GM18505 (cell line): ENCODE measurements at regions not wholly inside any gene's neighbourhood (a gene's known extent, or its start where the extent isn't known, plus 50 kb on each side); places are given as distances from the start of the nearest gene placed in this dataset.

ENCODE experiments used
- ATAC-seq: cut with Tn5 transposase; IDR thresholded peaks from one replicate; pipeline ENCODE4 v1.9.1; 2021; ENCODE audit not compliant: unreplicated experiment
- POLR2A ChIP-seq: IDR thresholded peaks from 4 replicates; pipeline ENCODE4 v1.6.1; 2011; ENCODE audit warnings: borderline replicate concordance; ENCODE audit not compliant: insufficient read depth, insufficient read length; ENCODE audit errors: extremely low read depth

GRCh38 chr14:32008602-32009193 is 68.4 kb upstream of the ARHGAP5 start:
- no peak for ATAC-seq
- TF ChIP-seq POLR2A = no peak

GRCh38 chr14:32009221-32009975 is 67.7 kb upstream of the ARHGAP5 start:
- no peak for ATAC-seq
- TF ChIP-seq POLR2A = no peak

- ATAC-seq = no peak
- no peak for TF ChIP-seq POLR2A
These were observed 67.0 kb upstream of the ARHGAP5 start for GRCh38 chr14:32009976-32010581.

GRCh38 chr14:32010604-32011125 is 66.4 kb upstream of the ARHGAP5 start:
- no peak for TF ChIP-seq POLR2A
- no peak for ATAC-seq

- no peak for ATAC-seq
- TF ChIP-seq POLR2A = no peak
These were observed 65.9 kb upstream of the ARHGAP5 start for GRCh38 chr14:32011225-32011624.

GRCh38 chr14:32012062-32012461 is 65.0 kb upstream of the ARHGAP5 start:
- ATAC-seq = no peak
- no peak for TF ChIP-seq POLR2A

GRCh38 chr14:32012571-32012970 is 64.5 kb upstream of the ARHGAP5 start:
- no peak for TF ChIP-seq POLR2A
- ATAC-seq = no peak

- ATAC-seq = no peak
These were observed 64.0 kb upstream of the ARHGAP5 start for GRCh38 chr14:32013083-32013482.

GRCh38 chr14:32014057-32014456 is 63.0 kb upstream of the ARHGAP5 start:
- TF ChIP-seq POLR2A = no peak
- ATAC-seq = no peak

More at GRCh38 chr14:32013083-32013482, 64.0 kb upstream of the ARHGAP5 start:
- no peak for TF ChIP-seq POLR2A

- no peak for TF ChIP-seq POLR2A
- no peak for ATAC-seq
These were observed 62.6 kb upstream of the ARHGAP5 start for GRCh38 chr14:32014498-32014897.

- ATAC-seq = no peak
- TF ChIP-seq POLR2A = no peak
These were observed 61.9 kb upstream of the ARHGAP5 start for GRCh38 chr14:32015166-32015565.

- TF ChIP-seq POLR2A = no peak
- no peak for ATAC-seq
These were observed 59.5 kb upstream of the ARHGAP5 start for GRCh38 chr14:32017587-32017986.

- no peak for ATAC-seq
- no peak for TF ChIP-seq POLR2A
These were observed 58.6 kb upstream of the ARHGAP5 start for GRCh38 chr14:32018391-32019092.
